Spleen (tissue), 11 donors: ENCODE measurements at regions not wholly inside any gene's neighbourhood (a gene's known extent, or its start where the extent isn't known, plus 50 kb on each side); places are given as distances from the start of the nearest gene placed in this dataset.

Source experiments
- DNase-seq: peaks from one replicate; pipeline ENCODE4 v3.0.0-alpha.2; 2020
- H3K27ac ChIP-seq, 8 donors: fragments of 200-600 bp; sonication (generic) in 7 of 8; 1 replicate in 4 of 8; 2 replicates in 4 of 8; pipeline versions ENCODE4 v1.5.0 to v1.8.0; 2016 to 2021; ENCODE audit warnings: inconsistent platforms in 4 of 8, mild to moderate bottlenecking in 4 of 8, moderate library complexity in 1 of 8
- H3K27me3 ChIP-seq, 7 donors: fragments of 200-600 bp; sonication (generic) in 6 of 7; replicated peaks in 1 of 7; 1 replicate in 4 of 7; 2 replicates in 3 of 7; pipeline versions ENCODE4 v1.5.0 to v1.8.0; 2016 to 2021; ENCODE audit warnings: inconsistent platforms in 3 of 7, mild to moderate bottlenecking in 1 of 7
- H3K36me3 ChIP-seq, 6 donors: fragments of 200-600 bp; sonication (generic) in 5 of 6; 1 replicate in 4 of 6; 2 replicates in 2 of 6; pipeline versions ENCODE4 v1.5.0 to v1.8.0; 2016 to 2021; ENCODE audit warnings: inconsistent platforms in 2 of 6
- H3K4me1 ChIP-seq, 6 donors: fragments of 200-600 bp; sonication (generic) in 5 of 6; 1 replicate in 3 of 6; 2 replicates in 3 of 6; pipeline versions ENCODE4 v1.5.0 to v1.8.0; 2016 to 2021; ENCODE audit warnings: inconsistent platforms in 3 of 6
- H3K4me3 ChIP-seq, 8 donors: fragments of 200-600 bp; sonication (generic) in 7 of 8; 1 replicate in 4 of 8; 2 replicates in 4 of 8; pipeline versions ENCODE4 v1.5.0 to v1.8.0; 2016 to 2021; ENCODE audit warnings: inconsistent platforms in 4 of 8, mild to moderate bottlenecking in 4 of 8, moderate library complexity in 2 of 8
- H3K9me3 ChIP-seq, 8 donors: fragments of 200-600 bp; sonication (generic) in 7 of 8; 1 replicate in 4 of 8; 2 replicates in 4 of 8; pipeline versions ENCODE4 v1.5.0 to v1.8.0; 2016 to 2021; ENCODE audit warnings: inconsistent platforms in 4 of 8
- POLR2A ChIP-seq, 3 donors: fragments of 450-650 bp; IDR thresholded peaks; one replicate each; pipeline ENCODE4 v1.5.1; 2017; ENCODE audit warnings: antibody characterized with exemption in 3 of 3, mild to moderate bottlenecking in 1 of 3
- POLR2AphosphoS5 ChIP-seq, 3 donors: sonication (generic); formaldehyde crosslinking; IDR thresholded peaks; one replicate each; pipeline ENCODE4 v1.5.1; 2017; ENCODE audit warnings: antibody characterized with exemption in 3 of 3
- WGBS, 5 donors: extraction: QIAGEN DNeasy Blood & Tissue Kit in 3 of 5; methylation state at CpG; one replicate each; pipeline versions ENCODE4 v1.1.5 to v1.1.7; 2013 to 2018; 5-methylcytosine and 5-hydroxymethylcytosine counted together
- intact Hi-C: fragments of 100-400 bp; cut with DNase I; formaldehyde crosslinking; loops from one replicate; pipeline ENCODE4 v1.15.0; 2023; ENCODE audit warnings: low total_unique reads
- TF ChIP-seq, protein P1 (sequence below), 11 experiments: fragments of 200-600 bp in 7 of 11; fragments of 450-650 bp in 4 of 11; sonication (generic) in 4 of 11; IDR thresholded peaks in 8 of 11; conservative IDR thresholded peaks in 3 of 11; 1 replicate in 7 of 11; 2 replicates in 4 of 11; pipeline versions ENCODE4 v1.4.0 to v1.8.0; 2016 to 2021; ENCODE audit warnings: antibody characterized with exemption in 11 of 11, inconsistent platforms in 4 of 11, mild to moderate bottlenecking in 1 of 11
- donor health status: healthy with polysubstance abuse.
- donor health status: DM: no; HTN: no; CAD: no; lungs with moderate emphysema.
- donor health status: DM: no; HTN: no; CAD: no.
- donor health status: Bipolar disorder and iron deficiency.
- donor health status: healthy.
- donor health status: DM: no; HTN: no; CAD: no.
- donor health status: DM: yes; HTN: yes; CAD: no.

DNA sequence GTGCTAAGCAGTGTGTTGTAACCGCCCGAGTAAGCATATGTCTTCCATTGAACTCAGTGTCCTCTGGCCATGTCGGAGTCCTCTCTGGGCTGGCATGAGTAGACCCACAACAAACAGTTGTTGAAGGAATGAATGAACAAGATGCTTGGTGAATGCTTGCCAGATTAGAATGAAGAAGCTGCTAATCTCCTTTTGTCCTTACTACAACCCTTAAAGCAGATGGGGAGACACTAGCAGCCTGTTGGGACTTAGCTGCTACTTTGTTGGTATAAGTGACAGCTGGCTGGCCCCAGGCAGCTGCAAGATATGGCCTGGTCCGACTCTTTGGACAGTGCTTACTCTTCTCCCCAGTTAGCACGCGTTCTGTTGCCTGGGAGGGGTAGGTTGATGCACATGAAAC, 370.1 kb downstream of the RPS24 start:
- no peak overlapping the region for H3K4me3 ChIP-seq
- no peaks in the 10 kb centered on the region for H3K9me3 ChIP-seq
- peaks cover 0 to 27% (median 12%) of the 10 kb centered on the region in 6 donors for H3K4me1 ChIP-seq
- no peak for DNase-seq
- H3K27ac ChIP-seq: no peak overlapping the region
- H3K27me3 ChIP-seq: peaks cover 0 to 29% (median 0%) of the 10 kb centered on the region in 7 donors
- TF ChIP-seq POLR2AphosphoS5 (IDR thresholded peaks at IDR 0.05): no peak
- intact Hi-C loops: no loop called here
- 88 to 98% (median 94%) methylated on average over 6 of the region's 6 CpGs for WGBS, 5 donors
- H3K36me3 ChIP-seq: no peaks in the 10 kb centered on the region

DNA sequence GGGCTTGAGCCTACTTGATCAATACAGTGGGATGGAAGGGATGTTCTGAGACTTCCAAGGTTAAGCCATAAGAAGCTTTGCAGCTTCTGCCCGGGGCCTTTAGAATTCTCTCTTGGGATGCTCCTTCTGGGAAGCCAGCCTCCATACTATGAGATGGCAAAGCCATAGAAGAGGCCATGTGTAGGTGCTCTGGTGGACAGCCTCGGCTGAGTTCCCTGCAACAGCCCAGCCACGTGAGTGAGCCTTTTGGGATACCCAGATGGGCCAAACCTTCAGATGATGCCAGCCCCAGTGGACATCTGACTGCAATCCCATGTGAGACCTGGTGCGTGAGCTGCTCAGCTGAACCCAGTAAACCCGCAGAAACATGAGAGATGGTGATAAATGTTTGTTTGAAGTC, 370.6 kb downstream of the RPS24 start:
- WGBS, 5 donors: 88 to 96% (median 92%) methylated on average over 3 to 5 of the region's 5 CpGs
- Histone ChIP-seq H3K4me1 (peaks cover 0 to 32% (median 15%) of the 10 kb centered on the region in 6 donors), H3K9me3 (no peaks in the 10 kb centered on the region), H3K36me3 (no peaks in the 10 kb centered on the region), H3K27me3 (peaks cover 0 to 29% (median 0%) of the 10 kb centered on the region in 7 donors), H3K27ac (no peak overlapping the region), H3K4me3 (no peak overlapping the region)
- intact Hi-C loops: no loop called here
- TF ChIP-seq POLR2AphosphoS5 (IDR thresholded peaks at IDR 0.05): no peak
- TF ChIP-seq POLR2A (IDR thresholded peaks at IDR 0.05): no peak
- TF ChIP-seq, protein P1, sequence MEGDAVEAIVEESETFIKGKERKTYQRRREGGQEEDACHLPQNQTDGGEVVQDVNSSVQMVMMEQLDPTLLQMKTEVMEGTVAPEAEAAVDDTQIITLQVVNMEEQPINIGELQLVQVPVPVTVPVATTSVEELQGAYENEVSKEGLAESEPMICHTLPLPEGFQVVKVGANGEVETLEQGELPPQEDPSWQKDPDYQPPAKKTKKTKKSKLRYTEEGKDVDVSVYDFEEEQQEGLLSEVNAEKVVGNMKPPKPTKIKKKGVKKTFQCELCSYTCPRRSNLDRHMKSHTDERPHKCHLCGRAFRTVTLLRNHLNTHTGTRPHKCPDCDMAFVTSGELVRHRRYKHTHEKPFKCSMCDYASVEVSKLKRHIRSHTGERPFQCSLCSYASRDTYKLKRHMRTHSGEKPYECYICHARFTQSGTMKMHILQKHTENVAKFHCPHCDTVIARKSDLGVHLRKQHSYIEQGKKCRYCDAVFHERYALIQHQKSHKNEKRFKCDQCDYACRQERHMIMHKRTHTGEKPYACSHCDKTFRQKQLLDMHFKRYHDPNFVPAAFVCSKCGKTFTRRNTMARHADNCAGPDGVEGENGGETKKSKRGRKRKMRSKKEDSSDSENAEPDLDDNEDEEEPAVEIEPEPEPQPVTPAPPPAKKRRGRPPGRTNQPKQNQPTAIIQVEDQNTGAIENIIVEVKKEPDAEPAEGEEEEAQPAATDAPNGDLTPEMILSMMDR (IDR thresholded peaks at IDR 0.05 in 8 of 11, conservative IDR thresholded peaks at IDR 0.05 in 3 of 11): no peak
- DNase-seq: no peak

DNA sequence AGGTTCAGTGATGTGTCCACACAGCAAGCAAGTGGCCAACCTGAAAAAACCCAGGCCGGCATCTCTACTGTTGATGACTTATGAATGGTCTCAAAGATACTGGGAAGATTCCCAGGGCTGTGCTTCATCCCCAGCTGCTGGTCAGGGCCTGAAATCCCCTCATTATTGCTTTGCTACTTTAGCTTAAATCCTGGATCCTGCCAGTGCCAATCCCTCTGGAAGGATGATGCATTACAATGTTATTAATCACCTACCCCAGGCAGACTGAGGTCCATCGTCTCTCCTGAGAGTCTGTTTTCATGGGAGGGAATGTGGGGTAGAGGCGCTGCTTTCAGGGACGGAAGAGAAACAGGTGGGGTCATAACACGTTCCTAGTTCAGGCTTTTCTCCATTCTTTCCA, 371.6 kb downstream of the RPS24 start:
- H3K27ac ChIP-seq: no peak overlapping the region
- H3K4me3 ChIP-seq: no peak overlapping the region
- no peaks in the 10 kb centered on the region for H3K36me3 ChIP-seq
- H3K9me3 ChIP-seq: no peaks in the 10 kb centered on the region
- 90 to 99% (median 97%) methylated on average over 5 of the region's 5 CpGs for WGBS, 5 donors
- no peak for TF ChIP-seq POLR2A (IDR thresholded peaks at IDR 0.05)
- TF ChIP-seq, protein P1 (IDR thresholded peaks at IDR 0.05 in 8 of 11, conservative IDR thresholded peaks at IDR 0.05 in 3 of 11): no peak
- TF ChIP-seq POLR2AphosphoS5 (IDR thresholded peaks at IDR 0.05): no peak
- peaks cover 0 to 32% (median 15%) of the 10 kb centered on the region in 6 donors for H3K4me1 ChIP-seq
- H3K27me3 ChIP-seq: peaks cover 0 to 29% (median 0%) of the 10 kb centered on the region in 7 donors
- DNase-seq: no peak
- intact Hi-C loops: no loop called here

DNA sequence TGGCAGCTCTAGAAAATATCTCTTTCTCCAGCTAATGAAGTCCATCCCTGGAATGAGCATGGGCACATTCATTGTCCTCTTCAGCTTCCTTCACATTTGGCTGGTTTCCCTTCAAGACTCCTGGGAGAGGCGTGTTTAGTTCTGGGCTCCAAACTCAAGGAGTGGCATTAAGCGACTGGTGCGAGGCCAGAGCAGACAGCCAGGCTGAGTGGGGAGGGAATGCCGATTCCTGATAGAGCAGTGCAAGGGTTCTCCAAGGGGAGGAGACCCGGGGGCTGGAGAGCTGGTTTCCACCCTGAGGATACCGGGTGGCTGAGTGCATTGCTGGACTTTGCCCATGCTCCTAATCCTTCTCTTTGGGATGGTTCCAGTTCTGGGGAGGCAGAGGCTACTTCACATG, 372.1 kb downstream of the RPS24 start:
- Histone ChIP-seq H3K27me3 (peaks cover 0 to 29% (median 0%) of the 10 kb centered on the region in 7 donors), H3K36me3 (no peaks in the 10 kb centered on the region), H3K27ac (no peak overlapping the region), H3K4me1 (peaks cover 0 to 32% (median 15%) of the 10 kb centered on the region in 6 donors), H3K4me3 (no peak overlapping the region), H3K9me3 (no peaks in the 10 kb centered on the region)
- intact Hi-C loops: no loop called here
- DNase-seq: no peak
- TF ChIP-seq POLR2A (IDR thresholded peaks at IDR 0.05) (no peak), POLR2AphosphoS5 (IDR thresholded peaks at IDR 0.05) (no peak)
- TF ChIP-seq, protein P1 (IDR thresholded peaks at IDR 0.05 in 8 of 11, conservative IDR thresholded peaks at IDR 0.05 in 3 of 11): no peak
- WGBS, 5 donors: 85 to 95% (median 94%) methylated on average over 6 of the region's 6 CpGs

DNA sequence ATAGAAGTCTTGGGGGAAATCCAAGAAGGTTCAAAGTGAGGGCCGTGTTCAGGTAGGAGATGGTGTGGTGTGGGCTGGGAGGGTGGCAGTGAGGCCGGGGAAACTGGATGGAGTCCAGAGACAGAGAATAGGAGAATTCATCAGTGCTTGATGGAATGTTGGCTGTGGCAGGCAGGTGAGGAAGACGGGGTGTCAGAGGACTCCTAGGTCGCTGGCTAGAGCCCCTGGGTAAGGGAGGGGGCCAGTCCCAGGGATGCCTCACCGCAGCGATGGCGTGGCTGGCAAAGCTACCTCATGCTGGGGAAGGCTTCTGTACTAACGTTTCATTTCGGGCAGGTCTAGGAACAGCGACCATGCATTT, 373.0 kb downstream of the RPS24 start:
- intact Hi-C loops: no loop called here
- TF ChIP-seq POLR2AphosphoS5 (IDR thresholded peaks at IDR 0.05) (no peak), POLR2A (IDR thresholded peaks at IDR 0.05) (no peak)
- TF ChIP-seq, protein P1 (IDR thresholded peaks at IDR 0.05 in 8 of 11, conservative IDR thresholded peaks at IDR 0.05 in 3 of 11): no peak

More for the DNA sequence above, 373.0 kb downstream of the RPS24 start:
- peaks cover 0 to 32% (median 15%) of the 10 kb centered on the region in 6 donors for H3K4me1 ChIP-seq
- peak overlapping the region in 1 of 8 donors; percentile 52 for H3K4me3 ChIP-seq
- peaks cover 0 to 29% (median 0%) of the 10 kb centered on the region in 7 donors for H3K27me3 ChIP-seq
- no peaks in the 10 kb centered on the region for H3K36me3 ChIP-seq
- 29 to 43% (median 40%) methylated on average over 10 of the region's 10 CpGs for WGBS, 5 donors
- H3K27ac ChIP-seq: no peak overlapping the region
- H3K9me3 ChIP-seq: no peaks in the 10 kb centered on the region
- no peak for DNase-seq
